22Rv1 (cell line): ENCODE measurements at regions not wholly inside any gene's neighbourhood (a gene's known extent, or its start where the extent isn't known, plus 50 kb on each side); places are given as distances from the start of the nearest gene placed in this dataset.

ENCODE experiments used
- CTCF ChIP-seq: fragments of 450-650 bp; IDR thresholded peaks from 2 replicates; pipeline ENCODE4 v1.5.1; 2017; ENCODE audit warnings: mild to moderate bottlenecking
- ZFX ChIP-seq: fragments of 450-650 bp; IDR thresholded peaks from 2 replicates; pipeline ENCODE4 v1.6.1; 2017; ENCODE audit warnings: antibody characterized with exemption, borderline replicate concordance

- no peak for TF ChIP-seq CTCF
- no peak for TF ChIP-seq ZFX
Observed at GRCh38 chr4:138889216-138889615, 126.4 kb upstream of the NOCT start.
